Muscle layer of colon (tissue), 2 donors: ENCODE measurements at regions not wholly inside any gene's neighbourhood (a gene's known extent, or its start where the extent isn't known, plus 50 kb on each side); places are given as distances from the start of the nearest gene placed in this dataset.

Experiments used
- H3K27ac ChIP-seq: one replicate; pipeline ENCODE4 v1.7.0; 2013; ENCODE audit warnings: low read depth, mild to moderate bottlenecking, low read length, moderate library complexity
- H3K27me3 ChIP-seq, 2 donors: one replicate each; pipeline ENCODE4 v1.7.0; 2013; ENCODE audit warnings: low read length in 2 of 2, mild to moderate bottlenecking in 2 of 2; ENCODE audit not compliant: insufficient read depth in 2 of 2, control insufficient read depth in 1 of 2
- H3K36me3 ChIP-seq: one replicate; pipeline ENCODE4 v1.7.0; 2013; ENCODE audit warnings: mild to moderate bottlenecking, low read length; ENCODE audit not compliant: insufficient read depth
- H3K4me1 ChIP-seq: one replicate; pipeline ENCODE4 v1.7.0; 2013; ENCODE audit warnings: mild to moderate bottlenecking, low read length; ENCODE audit not compliant: insufficient read depth
- H3K4me3 ChIP-seq, 2 donors: one replicate each; pipeline ENCODE4 v1.7.0; 2013; ENCODE audit warnings: low read length in 2 of 2, low read depth in 1 of 2, mild to moderate bottlenecking in 1 of 2, moderate library complexity in 1 of 2
- H3K9ac ChIP-seq: one replicate; pipeline ENCODE4 v1.7.0; 2013; ENCODE audit warnings: low read length
- H3K9me3 ChIP-seq: one replicate; pipeline ENCODE4 v1.7.0; 2013; ENCODE audit warnings: mild to moderate bottlenecking, low read length
- donor health status: abdominal sarcoma.
- donor health status: Adenocarcinoma of cecum.

DNA sequence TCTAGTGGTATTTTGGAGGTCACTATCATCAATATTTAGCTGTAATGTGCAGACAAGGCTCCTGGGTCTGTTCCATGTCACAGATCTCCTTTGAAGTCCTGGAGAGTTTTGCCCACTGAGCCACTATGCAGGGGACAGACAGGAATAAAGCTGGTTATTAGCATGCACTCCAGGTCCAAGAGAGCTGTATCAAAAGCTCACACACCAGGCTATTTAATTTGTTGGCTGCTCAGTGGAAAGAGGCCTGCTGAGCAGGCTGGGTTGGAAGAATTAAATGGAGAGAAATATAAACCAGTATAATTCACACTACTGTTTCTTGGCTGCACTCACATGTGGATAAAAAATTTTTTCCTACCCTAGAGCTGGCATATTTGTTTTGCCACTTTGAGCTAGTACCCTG lies 113.8 kb upstream of the TAF11L2 start:
- H3K9me3 ChIP-seq, result no peaks in the 10 kb centered on the region
- no peak overlapping the region for H3K27ac ChIP-seq
- H3K36me3 ChIP-seq, result no peaks in the 10 kb centered on the region
- no peak overlapping the region for H3K4me3 ChIP-seq
- H3K4me1 ChIP-seq, result no peaks in the 10 kb centered on the region
- no peak overlapping the region for H3K9ac ChIP-seq
- no peaks in the 10 kb centered on the region for H3K27me3 ChIP-seq

DNA sequence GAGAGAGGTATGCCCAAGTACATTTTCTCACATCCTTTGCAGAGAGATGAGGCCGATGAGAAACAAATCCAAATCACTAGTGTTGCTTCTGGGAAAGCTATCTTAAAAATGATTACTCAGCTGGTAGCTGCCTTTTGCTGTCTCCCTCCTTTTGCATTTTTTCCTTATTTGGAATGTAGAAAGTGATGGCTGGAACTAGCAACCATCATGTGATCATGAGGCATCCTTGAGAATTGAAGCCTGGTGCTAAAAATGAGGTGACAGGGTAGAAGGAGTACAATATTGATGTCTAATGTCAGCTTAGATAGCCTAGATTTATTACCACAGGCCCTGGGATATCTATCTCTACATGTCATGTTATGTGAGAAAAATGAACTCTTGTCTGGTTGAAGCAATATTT lies 109.3 kb upstream of the TAF11L2 start:
- Histone ChIP-seq H3K4me1 (no peaks in the 10 kb centered on the region), H3K36me3 (no peaks in the 10 kb centered on the region), H3K9ac (no peak overlapping the region), H3K9me3 (no peaks in the 10 kb centered on the region), H3K27me3 (no peaks in the 10 kb centered on the region), H3K4me3 (no peak overlapping the region), H3K27ac (no peak overlapping the region)

DNA sequence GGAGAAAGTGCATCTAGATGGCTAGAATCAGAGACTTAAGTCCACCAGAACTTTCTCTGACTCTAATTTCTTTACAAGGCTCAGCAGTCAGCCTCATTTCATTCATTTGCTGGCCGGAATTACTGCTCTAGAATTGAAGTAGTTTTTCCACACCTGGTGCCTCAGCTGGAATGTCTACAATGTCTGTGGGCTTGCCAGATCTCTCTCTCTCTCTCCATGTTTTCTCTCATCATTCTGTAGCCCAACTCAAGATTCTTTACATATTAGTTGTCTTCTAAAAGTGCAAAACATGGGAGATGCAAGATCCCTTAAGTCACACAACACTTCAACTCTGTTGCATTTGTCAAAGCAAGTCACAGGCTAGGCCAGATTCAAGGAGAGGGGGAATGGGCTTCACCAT lies 103.9 kb upstream of the TAF11L2 start:
- Histone ChIP-seq H3K9ac (no peak overlapping the region), H3K9me3 (no peaks in the 10 kb centered on the region), H3K4me3 (no peak overlapping the region), H3K27me3 (no peaks in the 10 kb centered on the region), H3K27ac (no peak overlapping the region), H3K36me3 (no peaks in the 10 kb centered on the region), H3K4me1 (no peaks in the 10 kb centered on the region)

DNA sequence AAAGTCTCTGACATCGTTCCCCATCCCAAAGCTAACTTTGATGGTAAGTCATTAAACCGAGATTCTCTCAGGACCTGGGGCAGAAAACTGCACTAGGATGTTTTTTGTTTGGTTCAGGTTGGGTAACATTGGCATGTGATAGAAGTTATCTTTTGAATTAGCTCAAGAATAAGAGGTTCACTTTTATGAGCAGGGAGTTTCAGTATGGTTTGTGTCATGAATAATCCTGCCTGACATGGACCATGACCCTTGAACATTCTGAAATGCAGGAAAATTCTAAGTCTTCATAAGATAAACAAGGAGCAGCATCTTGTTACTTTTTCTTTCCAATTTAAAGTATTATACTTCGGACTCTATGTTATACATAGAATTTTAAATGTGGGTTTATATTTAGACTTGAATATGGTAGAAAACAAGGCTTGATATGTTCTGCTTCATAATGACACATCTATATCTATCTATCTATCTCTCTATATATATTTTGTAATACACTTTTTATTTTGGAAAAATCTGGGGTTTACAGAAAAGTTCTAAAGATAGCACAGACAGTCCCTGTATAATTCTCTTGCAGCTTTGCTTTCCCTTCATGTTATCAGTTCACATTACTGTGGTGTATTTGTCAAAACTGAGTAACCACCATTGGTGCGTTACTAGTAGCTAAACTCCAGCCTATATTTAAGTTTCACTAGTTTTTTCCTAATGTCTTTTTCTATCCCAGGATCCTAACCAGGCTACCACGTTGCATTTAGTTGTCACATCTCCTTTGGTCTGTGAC lies 102.7 kb upstream of the TAF11L2 start:
- Histone ChIP-seq H3K27me3 (no peaks in the 10 kb centered on the region), H3K27ac (no peak overlapping the region), H3K4me3 (no peak overlapping the region), H3K9ac (no peak overlapping the region), H3K36me3 (no peaks in the 10 kb centered on the region), H3K9me3 (no peaks in the 10 kb centered on the region), H3K4me1 (no peaks in the 10 kb centered on the region)

DNA sequence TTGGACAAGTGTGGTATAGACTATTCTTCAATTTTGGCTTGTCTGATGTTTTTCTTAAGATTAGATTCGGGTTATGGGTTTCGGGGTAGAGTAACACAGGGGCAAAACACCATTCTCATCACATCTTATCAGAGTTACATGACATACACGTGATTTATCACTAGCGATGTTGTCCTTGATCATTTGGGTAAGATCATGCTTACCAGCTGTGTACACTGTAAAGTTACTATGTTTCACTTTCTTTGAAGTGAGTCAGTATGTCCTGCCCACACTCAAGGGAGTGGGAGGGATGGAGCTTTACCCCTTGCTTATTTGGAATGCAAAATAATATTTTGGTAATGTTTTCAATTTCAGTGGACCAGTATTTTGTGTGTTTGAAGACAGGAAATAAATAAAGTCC lies 101.8 kb upstream of the TAF11L2 start:
- Histone ChIP-seq H3K27me3 (no peaks in the 10 kb centered on the region), H3K4me3 (no peak overlapping the region), H3K9ac (no peak overlapping the region), H3K27ac (no peak overlapping the region), H3K36me3 (no peaks in the 10 kb centered on the region), H3K4me1 (no peaks in the 10 kb centered on the region), H3K9me3 (no peaks in the 10 kb centered on the region)

DNA sequence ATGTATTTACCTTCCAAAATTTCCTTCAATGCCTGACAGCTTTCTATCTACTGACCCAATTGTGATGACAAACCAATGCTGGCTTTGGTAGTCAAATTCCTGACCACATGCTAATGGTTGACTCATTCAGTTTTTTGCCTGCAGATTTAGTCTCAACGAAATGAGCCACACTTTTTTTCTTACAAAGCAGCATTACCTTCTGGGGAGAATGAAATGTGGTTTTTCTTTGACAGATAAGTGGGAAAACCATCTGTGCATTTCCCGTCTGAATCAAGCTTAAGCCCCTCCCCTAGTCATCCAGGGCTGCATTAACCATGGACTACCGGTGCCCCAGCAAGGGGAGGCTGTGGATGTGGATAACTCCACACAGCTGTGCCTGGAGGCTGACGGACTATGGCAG lies 99.6 kb upstream of the TAF11L2 start:
- H3K27ac ChIP-seq, result no peak overlapping the region
- no peaks in the 10 kb centered on the region for H3K4me1 ChIP-seq
- H3K9me3 ChIP-seq, result no peaks in the 10 kb centered on the region
- H3K27me3 ChIP-seq, result no peaks in the 10 kb centered on the region
- H3K4me3 ChIP-seq, result no peak overlapping the region
- H3K36me3 ChIP-seq, result no peaks in the 10 kb centered on the region
- H3K9ac ChIP-seq, result no peak overlapping the region

DNA sequence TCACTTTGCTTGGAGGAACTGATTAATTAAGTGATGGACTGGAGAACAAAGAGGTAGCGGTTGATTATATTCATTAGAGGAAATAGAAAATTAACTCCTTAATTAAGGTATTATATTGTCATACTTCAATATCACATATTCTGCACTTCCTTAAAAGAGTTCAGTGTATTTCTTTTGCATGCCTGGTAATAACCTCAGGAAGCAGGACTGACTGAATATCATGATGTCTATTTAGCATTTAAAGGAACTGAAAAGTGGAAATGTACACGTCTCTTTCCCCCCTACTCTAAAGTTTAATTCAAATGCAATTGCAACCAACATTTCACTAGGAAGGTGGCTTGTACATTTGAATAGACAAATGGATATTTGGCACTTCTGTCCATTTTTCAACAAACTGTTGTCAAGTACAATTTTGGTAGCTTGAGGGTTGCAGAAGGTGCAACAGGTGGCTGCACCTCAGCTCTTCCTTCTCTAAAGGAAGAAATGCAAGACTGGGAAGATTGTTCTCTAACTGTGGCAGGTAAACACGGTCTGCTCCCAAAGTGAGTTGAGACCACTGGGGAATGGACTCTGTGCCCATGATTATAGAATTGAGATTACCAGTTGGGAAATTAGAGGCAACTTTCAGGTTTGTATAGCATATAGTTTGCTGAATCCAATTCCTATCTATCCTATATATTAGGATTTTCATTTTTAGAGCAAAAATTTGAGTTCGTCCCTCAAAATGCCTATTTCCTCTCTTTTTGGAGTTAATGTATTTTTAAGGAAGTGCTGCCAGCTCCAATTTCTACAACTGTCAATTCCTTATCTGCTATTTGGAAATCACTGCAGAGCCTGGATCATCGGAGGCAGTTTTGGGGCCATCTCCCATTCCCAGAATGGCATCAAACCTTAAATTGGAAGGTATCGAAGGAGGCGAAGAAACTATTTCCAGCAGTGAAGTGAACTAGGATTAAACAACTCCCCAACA lies 98.9 kb upstream of the TAF11L2 start:
- Histone ChIP-seq H3K27me3 (no peaks in the 10 kb centered on the region), H3K4me1 (no peaks in the 10 kb centered on the region), H3K27ac (no peak overlapping the region), H3K4me3 (no peak overlapping the region), H3K9ac (no peak overlapping the region), H3K9me3 (no peaks in the 10 kb centered on the region), H3K36me3 (no peaks in the 10 kb centered on the region)

DNA sequence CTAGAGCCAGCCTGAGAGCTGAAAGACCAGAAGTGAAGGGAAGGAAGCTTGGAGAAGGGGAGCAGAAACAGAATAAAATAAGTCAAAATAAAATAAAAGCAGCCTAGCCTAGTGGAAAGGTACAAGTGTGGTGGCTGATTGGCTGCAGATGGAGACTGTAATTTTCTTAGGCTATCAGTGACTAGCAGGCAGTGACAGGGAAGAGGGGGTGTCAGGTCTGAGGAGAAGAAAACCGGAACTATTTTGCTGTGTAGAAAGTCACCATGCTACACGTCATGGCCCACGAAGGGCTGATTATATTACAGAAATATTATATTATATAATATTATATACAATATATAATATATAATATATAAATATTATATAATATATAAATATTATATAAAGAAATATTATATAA lies 98.1 kb upstream of the TAF11L2 start:
- Histone ChIP-seq H3K27me3 (no peaks in the 10 kb centered on the region), H3K27ac (no peak overlapping the region)

DNA sequence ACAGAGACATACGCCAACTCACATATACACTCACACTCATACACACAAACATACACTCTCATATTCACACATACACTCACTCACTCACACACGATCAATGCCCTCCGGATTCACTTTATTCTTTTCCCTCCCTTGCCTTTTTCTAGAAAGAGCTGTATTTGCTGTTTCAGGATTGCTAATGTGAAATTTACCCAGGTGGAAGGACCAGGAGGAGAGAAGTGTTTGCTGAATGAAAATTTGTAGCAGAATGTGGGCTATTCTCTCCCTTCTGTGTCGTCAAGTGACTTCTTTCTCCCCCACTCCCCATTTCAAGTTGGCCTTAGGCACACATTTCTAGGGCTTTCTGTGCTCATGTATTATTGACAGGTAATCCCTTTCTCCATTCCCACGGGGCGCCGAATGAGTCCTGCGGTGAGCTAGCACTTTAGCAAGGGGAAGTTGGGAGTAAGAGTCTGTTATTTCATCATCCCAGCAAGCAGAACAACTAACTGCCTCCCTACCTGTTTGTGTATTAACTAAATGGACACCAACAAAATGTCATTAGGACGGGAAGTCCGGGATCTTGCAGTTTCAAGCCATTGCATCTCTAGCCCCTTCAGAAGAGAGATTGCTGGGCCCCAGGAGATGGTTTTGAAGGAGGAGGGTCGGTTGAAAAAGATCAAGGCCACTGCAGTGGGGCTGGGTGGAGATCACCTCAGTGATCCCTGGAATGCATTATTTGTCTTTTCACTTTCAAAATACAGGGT lies 97.1 kb upstream of the TAF11L2 start:
- no peak overlapping the region for H3K4me3 ChIP-seq
- no peaks in the 10 kb centered on the region for H3K27me3 ChIP-seq
- no peak overlapping the region for H3K27ac ChIP-seq
- no peaks in the 10 kb centered on the region for H3K36me3 ChIP-seq
- no peaks in the 10 kb centered on the region for H3K4me1 ChIP-seq
- H3K9me3 ChIP-seq, result no peaks in the 10 kb centered on the region
- H3K9ac ChIP-seq, result no peak overlapping the region

More for the DNA sequence above, 98.1 kb upstream of the TAF11L2 start:
- H3K9me3 ChIP-seq, result no peaks in the 10 kb centered on the region
- H3K9ac ChIP-seq, result no peak overlapping the region
- no peaks in the 10 kb centered on the region for H3K4me1 ChIP-seq
- no peak overlapping the region for H3K4me3 ChIP-seq
- H3K36me3 ChIP-seq, result no peaks in the 10 kb centered on the region

DNA sequence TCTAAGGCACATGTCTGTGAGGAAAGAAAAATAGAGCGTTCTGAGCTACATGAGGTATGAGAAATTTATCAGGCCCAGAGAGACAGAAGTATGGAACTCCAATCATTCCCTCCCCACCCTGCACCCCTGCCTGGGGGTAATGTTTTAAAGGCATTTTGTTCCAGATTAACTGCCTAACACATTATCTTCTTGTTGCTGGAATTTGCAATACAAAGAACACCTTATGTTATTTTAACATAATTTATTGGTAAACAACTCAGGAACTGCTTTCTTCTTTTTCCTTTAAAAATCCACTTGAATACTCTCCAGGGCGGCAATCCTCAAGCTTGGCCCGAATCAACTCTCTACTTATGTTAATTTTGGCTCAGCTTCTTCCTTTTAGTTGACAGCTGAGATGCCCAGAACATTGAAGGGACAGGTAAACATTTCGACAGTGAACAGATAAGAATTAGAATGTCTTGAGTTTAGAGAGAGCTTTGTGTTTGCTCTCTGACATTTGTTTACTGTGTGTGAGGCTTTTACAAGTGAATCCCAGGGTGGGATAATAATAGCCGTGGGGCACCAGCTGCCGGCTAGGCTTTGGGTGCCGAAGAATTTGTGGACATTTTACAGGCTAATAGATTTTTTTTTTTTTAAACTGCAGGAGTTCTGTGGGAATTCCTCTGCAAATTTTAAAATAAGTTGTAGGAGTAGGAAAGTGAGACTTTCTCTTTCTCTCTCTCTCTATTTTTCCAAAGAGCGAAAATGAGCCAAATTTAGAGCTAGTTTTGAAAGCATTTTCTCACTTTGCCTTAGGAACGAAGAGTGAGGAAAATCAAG lies 96.4 kb upstream of the TAF11L2 start:
- Histone ChIP-seq H3K36me3 (no peaks in the 10 kb centered on the region), H3K9ac (no peak overlapping the region), H3K9me3 (no peaks in the 10 kb centered on the region), H3K27me3 (no peaks in the 10 kb centered on the region), H3K27ac (no peak overlapping the region), H3K4me1 (no peaks in the 10 kb centered on the region), H3K4me3 (no peak overlapping the region)
